ENCODE measurements at regions not wholly inside any gene's neighbourhood (a gene's known extent, or its start where the extent isn't known, plus 50 kb on each side); places are given as distances from the start of the nearest gene placed in this dataset.
A peak's percentile ranks its signal among the peaks of the same experiment; 100 is the strongest.

DNA sequence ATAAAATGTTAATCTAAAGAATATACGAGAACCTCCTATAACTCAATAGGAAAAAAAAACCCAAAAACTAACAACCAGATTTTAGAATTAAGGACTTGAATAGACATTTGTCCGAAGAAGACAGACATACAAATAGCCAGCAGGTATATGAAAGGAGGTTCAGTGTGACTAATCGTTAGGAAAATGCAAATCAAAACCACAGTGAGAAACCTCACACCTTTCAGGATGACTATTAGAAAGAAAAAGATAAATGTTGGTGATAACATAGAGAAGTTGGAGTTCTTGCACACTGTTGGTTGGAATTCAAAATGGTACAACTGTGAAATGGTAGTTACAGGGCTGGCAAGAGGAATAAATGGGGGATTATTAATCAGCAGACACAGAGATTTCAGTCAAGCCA is 339.0 kb downstream of the TMEM114 start:
- Histone ChIP-seq H3K4me1 (ENCODE audit: low read depth) (peaks cover 8% of the 10 kb centered on the region), H3K9me3 (no peaks in the 10 kb centered on the region), H3K36me3 (ENCODE audit: low read depth) (no peaks in the 10 kb centered on the region), H3K4me3 (no peak overlapping the region)
- ATAC-seq (no peak), DNase-seq (no peak)
- intact Hi-C loops (cut with DNase I, micrococcal nuclease): no loop called here
- TF ChIP-seq, protein P1, sequence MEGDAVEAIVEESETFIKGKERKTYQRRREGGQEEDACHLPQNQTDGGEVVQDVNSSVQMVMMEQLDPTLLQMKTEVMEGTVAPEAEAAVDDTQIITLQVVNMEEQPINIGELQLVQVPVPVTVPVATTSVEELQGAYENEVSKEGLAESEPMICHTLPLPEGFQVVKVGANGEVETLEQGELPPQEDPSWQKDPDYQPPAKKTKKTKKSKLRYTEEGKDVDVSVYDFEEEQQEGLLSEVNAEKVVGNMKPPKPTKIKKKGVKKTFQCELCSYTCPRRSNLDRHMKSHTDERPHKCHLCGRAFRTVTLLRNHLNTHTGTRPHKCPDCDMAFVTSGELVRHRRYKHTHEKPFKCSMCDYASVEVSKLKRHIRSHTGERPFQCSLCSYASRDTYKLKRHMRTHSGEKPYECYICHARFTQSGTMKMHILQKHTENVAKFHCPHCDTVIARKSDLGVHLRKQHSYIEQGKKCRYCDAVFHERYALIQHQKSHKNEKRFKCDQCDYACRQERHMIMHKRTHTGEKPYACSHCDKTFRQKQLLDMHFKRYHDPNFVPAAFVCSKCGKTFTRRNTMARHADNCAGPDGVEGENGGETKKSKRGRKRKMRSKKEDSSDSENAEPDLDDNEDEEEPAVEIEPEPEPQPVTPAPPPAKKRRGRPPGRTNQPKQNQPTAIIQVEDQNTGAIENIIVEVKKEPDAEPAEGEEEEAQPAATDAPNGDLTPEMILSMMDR (IDR thresholded peaks at IDR 0.05): no peak

DNA sequence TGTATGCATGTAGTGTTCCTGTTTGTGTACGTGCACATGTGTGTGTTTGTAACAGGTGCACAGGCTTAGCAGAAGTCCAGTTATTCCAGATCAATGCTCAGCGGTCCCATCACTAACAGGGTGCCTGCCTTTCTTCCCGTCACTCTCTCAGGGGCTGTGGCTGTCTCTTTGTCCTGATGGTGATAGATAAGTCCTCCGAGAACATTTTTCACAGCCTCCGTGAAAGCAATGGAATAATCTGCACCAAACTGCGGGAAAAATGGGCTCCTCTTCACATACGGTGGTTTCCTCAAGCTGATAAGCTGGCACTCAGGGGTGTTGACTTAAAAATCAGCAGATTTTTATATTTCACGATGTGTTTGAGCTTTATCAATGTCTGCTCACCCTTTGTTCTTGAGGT is 342.3 kb downstream of the TMEM114 start:
- peaks cover 8% of the 10 kb centered on the region for H3K4me1 ChIP-seq (ENCODE audit: low read depth)
- intact Hi-C loops (cut with DNase I, micrococcal nuclease): no loop called here
- H3K9me3 ChIP-seq: no peaks in the 10 kb centered on the region
- no peak overlapping the region for H3K4me3 ChIP-seq
- TF ChIP-seq, protein P1 (IDR thresholded peaks at IDR 0.05): no peak
- ATAC-seq (no peak), DNase-seq (no peak)
- no peaks in the 10 kb centered on the region for H3K36me3 ChIP-seq (ENCODE audit: low read depth)

DNA sequence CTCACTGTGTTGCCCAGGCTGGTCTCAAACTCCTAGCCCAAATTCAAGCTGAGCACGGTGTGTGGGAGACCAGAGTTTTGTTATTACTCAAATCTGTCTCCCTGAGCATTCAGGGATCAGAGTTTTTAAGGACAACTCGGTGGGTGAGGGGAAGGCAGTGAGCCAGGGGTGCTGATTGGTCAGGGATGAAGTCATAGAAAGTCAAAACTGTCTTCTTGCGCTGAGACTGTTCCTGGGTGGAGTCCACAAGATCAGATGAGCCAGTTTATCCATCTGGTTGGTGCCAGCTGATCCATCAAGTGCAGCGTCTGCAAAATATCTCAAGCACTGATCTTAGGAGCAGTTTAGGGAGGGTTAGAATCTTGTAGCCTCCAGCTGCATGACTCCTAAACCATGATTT is 346.3 kb downstream of the TMEM114 start:
- TF ChIP-seq, protein P1 (IDR thresholded peaks at IDR 0.05): no peak
- DNase-seq (no peak), ATAC-seq (no peak)
- no peak overlapping the region for H3K4me3 ChIP-seq
- peaks cover 8% of the 10 kb centered on the region for H3K4me1 ChIP-seq (ENCODE audit: low read depth)
- no peaks in the 10 kb centered on the region for H3K36me3 ChIP-seq (ENCODE audit: low read depth)
- H3K9me3 ChIP-seq: no peaks in the 10 kb centered on the region
- intact Hi-C loops (cut with DNase I, micrococcal nuclease): no loop called here

DNA sequence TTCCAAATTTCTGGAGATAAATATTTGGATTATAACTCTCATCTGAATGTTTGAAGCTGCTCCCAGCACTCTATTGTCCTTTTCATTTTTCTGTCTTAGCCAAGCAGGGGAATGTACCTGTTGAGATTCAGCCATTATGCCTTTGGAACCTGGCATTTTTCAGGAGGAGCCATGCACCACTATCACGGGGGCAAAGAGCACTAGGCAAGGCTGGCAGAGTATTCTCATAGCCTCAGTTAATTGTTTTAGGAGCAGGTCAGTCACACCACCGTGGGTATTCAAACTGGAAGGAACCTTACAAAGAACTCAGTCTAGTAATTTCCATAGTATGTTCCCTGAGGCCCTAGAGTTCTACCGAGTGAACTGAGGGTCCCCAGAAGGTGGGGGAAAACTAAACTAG is 348.9 kb downstream of the TMEM114 start:
- DNase-seq (peak in 2 of 3 donors; percentile 39 to 51), ATAC-seq (peak; percentile 75)
- Histone ChIP-seq H3K4me3 (no peak overlapping the region), H3K36me3 (ENCODE audit: low read depth) (no peaks in the 10 kb centered on the region), H3K9me3 (no peaks in the 10 kb centered on the region), H3K4me1 (ENCODE audit: low read depth) (no peaks in the 10 kb centered on the region)
- TF ChIP-seq, protein P1 (IDR thresholded peaks at IDR 0.05): no peak
- intact Hi-C loops (cut with DNase I, micrococcal nuclease): no loop called here

DNA sequence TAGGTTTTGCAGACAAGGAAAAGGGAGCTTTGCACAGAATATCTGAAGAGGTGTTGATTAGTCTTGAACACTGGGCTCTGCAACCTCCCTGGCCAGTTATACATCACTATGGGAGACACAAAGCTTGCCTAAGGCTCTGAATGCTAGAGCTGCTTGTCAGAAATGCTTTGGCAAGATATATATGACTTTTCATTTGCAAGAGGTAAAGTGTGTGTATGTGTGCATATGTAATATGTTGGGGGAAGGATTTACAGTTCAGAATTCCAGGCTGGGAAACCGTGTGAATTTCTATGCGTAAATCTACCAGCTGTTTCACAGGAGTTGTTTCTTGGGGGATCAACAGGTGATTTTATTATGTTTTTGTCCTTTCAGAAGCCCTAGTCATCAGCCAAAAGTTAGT is 350.9 kb downstream of the TMEM114 start:
- intact Hi-C loops (cut with DNase I, micrococcal nuclease): no loop called here
- ATAC-seq (no peak), DNase-seq (no peak)
- TF ChIP-seq, protein P1 (IDR thresholded peaks at IDR 0.05): no peak
- Histone ChIP-seq H3K9me3 (no peaks in the 10 kb centered on the region), H3K4me1 (ENCODE audit: low read depth) (no peaks in the 10 kb centered on the region), H3K4me3 (no peak overlapping the region), H3K36me3 (ENCODE audit: low read depth) (no peaks in the 10 kb centered on the region)

DNA sequence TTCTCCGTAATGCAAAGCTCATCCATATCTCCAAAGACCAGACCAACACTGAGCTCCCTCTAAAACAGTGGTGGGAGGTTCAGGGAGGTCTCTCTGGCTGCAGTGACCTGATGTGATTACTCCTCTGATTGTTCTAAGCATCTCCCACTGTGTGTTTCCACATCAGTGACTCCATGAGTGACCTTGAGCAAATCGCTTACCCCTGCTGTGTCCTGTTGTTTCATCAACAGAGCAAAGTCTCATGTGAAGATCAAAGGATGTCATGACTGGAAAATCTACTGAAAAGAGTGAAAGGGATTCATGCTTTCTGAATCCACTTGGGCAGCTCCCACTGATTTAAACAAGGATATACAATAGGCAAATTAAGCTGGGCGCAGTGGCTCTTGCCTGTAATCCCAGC is 352.9 kb downstream of the TMEM114 start:
- ATAC-seq: no peak
- H3K9me3 ChIP-seq: no peaks in the 10 kb centered on the region
- no peaks in the 10 kb centered on the region for H3K4me1 ChIP-seq (ENCODE audit: low read depth)
- intact Hi-C loops (cut with DNase I, micrococcal nuclease): no loop called here
- TF ChIP-seq, protein P1 (IDR thresholded peaks at IDR 0.05): no peak
- no peak for DNase-seq
- H3K4me3 ChIP-seq: no peak overlapping the region
- no peaks in the 10 kb centered on the region for H3K36me3 ChIP-seq (ENCODE audit: low read depth)
